Nephron progenitor cell (in vitro differentiated cells): ENCODE measurements at regions not wholly inside any gene's neighbourhood (a gene's known extent, or its start where the extent isn't known, plus 50 kb on each side); places are given as distances from the start of the nearest gene placed in this dataset.

Experiments
- DNase-seq: peaks from one replicate; pipeline ENCODE4 v3.0.0; 2021
- H3K27ac Mint-ChIP-seq: 2 replicates; pipeline ENCODE4 v1.8.0; 2021; ENCODE audit warnings: mild to moderate bottlenecking, moderate library complexity, mixed read lengths
- H3K27me3 Mint-ChIP-seq: 2 replicates; pipeline ENCODE4 v1.8.0; 2021; ENCODE audit warnings: mild to moderate bottlenecking, low read depth, mixed read lengths; ENCODE audit not compliant: poor library complexity
- H3K36me3 Mint-ChIP-seq: 2 replicates; pipeline ENCODE4 v1.8.0; 2021; ENCODE audit warnings: low read depth, mixed read lengths
- H3K4me1 Mint-ChIP-seq: 2 replicates; pipeline ENCODE4 v1.8.0; 2021; ENCODE audit warnings: mixed read lengths
- H3K4me3 Mint-ChIP-seq: 2 replicates; pipeline ENCODE4 v1.8.0; 2021; ENCODE audit warnings: mild to moderate bottlenecking, moderate library complexity, mixed read lengths
- H3K9me3 Mint-ChIP-seq: 2 replicates; pipeline ENCODE4 v1.8.0; 2021; ENCODE audit warnings: mild to moderate bottlenecking, moderate library complexity, mixed read lengths
- CTCF ChIP-seq: fragments of 200-600 bp; sonication (generic); IDR thresholded peaks from 2 replicates; pipeline ENCODE4 v1.5.0; 2021; ENCODE audit warnings: antibody characterized with exemption

- Mint-ChIP-seq H3K27ac (no peak overlapping the region), H3K4me1 (no peaks in the 10 kb centered on the region), H3K9me3 (no peaks in the 10 kb centered on the region), H3K27me3 (peaks cover 3% of the 10 kb centered on the region), H3K4me3 (no peak overlapping the region), H3K36me3 (no peaks in the 10 kb centered on the region)
- TF ChIP-seq CTCF, result no peak
- no peak for DNase-seq
Measured at GRCh38 chr6:74070711-74071110, 374.7 kb downstream of the CD109 start.

GRCh38 chr6:74070091-74070490, 374.1 kb downstream of the CD109 start:
- TF ChIP-seq CTCF, result no peak

DNA sequence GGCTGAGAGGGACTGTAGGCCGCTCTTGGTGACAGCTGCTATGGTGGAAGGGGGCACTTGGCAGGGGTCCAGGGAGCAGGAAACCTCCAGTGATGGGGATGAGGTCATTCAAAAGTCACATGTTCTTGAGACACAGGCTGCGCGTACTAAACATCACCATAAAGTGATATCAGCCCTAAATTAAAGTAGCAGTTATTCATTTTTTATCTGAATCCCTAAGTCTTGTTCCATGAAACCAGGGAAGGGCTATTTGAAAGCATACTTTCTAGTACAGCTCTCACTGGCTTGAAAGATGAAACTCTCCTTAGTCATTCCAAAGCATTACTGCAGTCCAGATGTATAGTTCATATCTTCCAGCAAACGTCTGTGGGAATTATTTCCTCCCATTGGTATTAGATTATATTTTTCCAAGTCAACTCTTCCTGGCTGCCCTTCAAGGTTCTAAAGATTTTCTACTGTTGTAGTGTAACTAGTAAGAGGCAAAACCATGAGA, 373.1 kb downstream of the CD109 start:
- Mint-ChIP-seq H3K36me3 (no peaks in the 10 kb centered on the region), H3K4me1 (no peaks in the 10 kb centered on the region), H3K27ac (no peak overlapping the region), H3K9me3 (no peaks in the 10 kb centered on the region), H3K4me3 (no peak overlapping the region), H3K27me3 (peaks cover 3% of the 10 kb centered on the region)
- no peak for TF ChIP-seq CTCF
- DNase-seq, result no peak

More at GRCh38 chr6:74070091-74070490, 374.1 kb downstream of the CD109 start:
- Mint-ChIP-seq H3K36me3 (no peaks in the 10 kb centered on the region), H3K27ac (no peak overlapping the region), H3K27me3 (peaks cover 3% of the 10 kb centered on the region), H3K4me1 (no peaks in the 10 kb centered on the region), H3K9me3 (no peaks in the 10 kb centered on the region), H3K4me3 (no peak overlapping the region)
- DNase-seq, result no peak

- TF ChIP-seq CTCF, result no peak
- H3K36me3 Mint-ChIP-seq, result no peaks in the 10 kb centered on the region
- no peak overlapping the region for H3K27ac Mint-ChIP-seq
- no peak overlapping the region for H3K4me3 Mint-ChIP-seq
- H3K27me3 Mint-ChIP-seq, result peaks cover 3% of the 10 kb centered on the region
- DNase-seq, result no peak
- no peaks in the 10 kb centered on the region for H3K4me1 Mint-ChIP-seq
- no peaks in the 10 kb centered on the region for H3K9me3 Mint-ChIP-seq
Measured at GRCh38 chr6:74066168-74066871, 370.3 kb downstream of the CD109 start.

- no peaks in the 10 kb centered on the region for H3K4me1 Mint-ChIP-seq
Measured at GRCh38 chr6:74065705-74066104, 369.7 kb downstream of the CD109 start.

More at GRCh38 chr6:74065705-74066104, 369.7 kb downstream of the CD109 start:
- no peak overlapping the region for H3K4me3 Mint-ChIP-seq
- H3K9me3 Mint-ChIP-seq, result no peaks in the 10 kb centered on the region
- DNase-seq, result no peak
- H3K36me3 Mint-ChIP-seq, result no peaks in the 10 kb centered on the region
- no peak for TF ChIP-seq CTCF
- peaks cover 3% of the 10 kb centered on the region for H3K27me3 Mint-ChIP-seq
- H3K27ac Mint-ChIP-seq, result no peak overlapping the region
